Suprapubic skin (tissue), 4 donors: ENCODE measurements at regions not wholly inside any gene's neighbourhood (a gene's known extent, or its start where the extent isn't known, plus 50 kb on each side); places are given as distances from the start of the nearest gene placed in this dataset.

ENCODE experiments used
- DNase-seq, 2 donors: peaks; one replicate each; pipeline ENCODE4 v3.0.0-alpha.2; 2019; ENCODE audit warnings: low spot score in 2 of 2
- H3K27ac ChIP-seq: fragments of 200-600 bp; sonication (generic); one replicate; pipeline ENCODE4 v1.5.1; 2019
- H3K27me3 ChIP-seq: fragments of 200-600 bp; sonication (generic); one replicate; pipeline ENCODE4 v1.5.1; 2019
- H3K36me3 ChIP-seq: fragments of 200-600 bp; sonication (generic); one replicate; pipeline ENCODE4 v1.5.1; 2019
- H3K4me1 ChIP-seq: fragments of 200-600 bp; sonication (generic); one replicate; pipeline ENCODE4 v1.5.1; 2019
- H3K4me3 ChIP-seq: fragments of 200-600 bp; sonication (generic); one replicate; pipeline ENCODE4 v1.5.1; 2019; ENCODE audit warnings: mild to moderate bottlenecking
- H3K9me3 ChIP-seq: fragments of 200-600 bp; sonication (generic); one replicate; pipeline ENCODE4 v1.5.1; 2019
- CTCF ChIP-seq, 2 donors: fragments of 200-600 bp in 1 of 2; fragments of 450-650 bp in 1 of 2; sonication (generic) in 1 of 2; IDR thresholded peaks; one replicate each; pipeline ENCODE4 v1.5.1; 2016 to 2019; ENCODE audit warnings: antibody characterized with exemption in 2 of 2, mild to moderate bottlenecking in 1 of 2, moderate library complexity in 1 of 2
- EP300 ChIP-seq: sonication (generic); formaldehyde crosslinking; IDR thresholded peaks from one replicate; pipeline ENCODE4 v1.6.1; 2017; ENCODE audit warnings: antibody characterized with exemption
- POLR2A ChIP-seq, 2 donors: fragments of 450-650 bp; IDR thresholded peaks; one replicate each; pipeline ENCODE4 v1.6.1; 2017; ENCODE audit warnings: antibody characterized with exemption in 2 of 2, mild to moderate bottlenecking in 2 of 2, moderate library complexity in 2 of 2
- POLR2AphosphoS5 ChIP-seq, 3 donors: sonication (generic); formaldehyde crosslinking; IDR thresholded peaks; one replicate each; pipeline ENCODE4 v1.6.1; 2017; ENCODE audit warnings: antibody characterized with exemption in 3 of 3
- WGBS: methylation state at CpG from one replicate; pipeline ENCODE4 v1.1.5; 2018; 5-methylcytosine and 5-hydroxymethylcytosine counted together

GRCh38 chr14:41355866-41356265 lies 250.8 kb upstream of the LRFN5 start:
- Histone ChIP-seq H3K9me3 (no peaks in the 10 kb centered on the region), H3K36me3 (no peaks in the 10 kb centered on the region), H3K27ac (no peak overlapping the region), H3K4me3 (no peak overlapping the region), H3K27me3 (no peaks in the 10 kb centered on the region), H3K4me1 (no peaks in the 10 kb centered on the region)
- no peak for DNase-seq
- 70% methylated on average over 3 of the region's 3 CpGs for WGBS
- TF ChIP-seq POLR2A (IDR thresholded peaks at IDR 0.05), result no peak
- TF ChIP-seq CTCF (IDR thresholded peaks at IDR 0.05), result no peak
- no peak for TF ChIP-seq POLR2AphosphoS5 (IDR thresholded peaks at IDR 0.05)
- no peak for TF ChIP-seq EP300

GRCh38 chr14:41350476-41350875 lies 256.2 kb upstream of the LRFN5 start:
- DNase-seq, result no peak
- WGBS, result 93% methylated on average over 3 of the region's 7 CpGs
- no peak overlapping the region for H3K27ac ChIP-seq
- H3K9me3 ChIP-seq, result no peaks in the 10 kb centered on the region
- H3K4me1 ChIP-seq, result no peaks in the 10 kb centered on the region
- H3K27me3 ChIP-seq, result no peaks in the 10 kb centered on the region
- TF ChIP-seq CTCF (IDR thresholded peaks at IDR 0.05) (no peak), EP300 (no peak), POLR2AphosphoS5 (IDR thresholded peaks at IDR 0.05) (no peak), POLR2A (IDR thresholded peaks at IDR 0.05) (no peak)
- H3K4me3 ChIP-seq, result no peak overlapping the region
- H3K36me3 ChIP-seq, result no peaks in the 10 kb centered on the region

GRCh38 chr14:41349289-41349910 lies 257.3 kb upstream of the LRFN5 start:
- no peaks in the 10 kb centered on the region for H3K27me3 ChIP-seq
- WGBS, result 90% methylated on average over 4 of the region's 8 CpGs
- no peak overlapping the region for H3K4me3 ChIP-seq
- H3K9me3 ChIP-seq, result no peaks in the 10 kb centered on the region
- no peak for DNase-seq
- no peaks in the 10 kb centered on the region for H3K36me3 ChIP-seq
- TF ChIP-seq EP300 (no peak), POLR2A (IDR thresholded peaks at IDR 0.05) (no peak), CTCF (IDR thresholded peaks at IDR 0.05) (no peak), POLR2AphosphoS5 (IDR thresholded peaks at IDR 0.05) (no peak)
- H3K4me1 ChIP-seq, result no peaks in the 10 kb centered on the region
- H3K27ac ChIP-seq, result no peak overlapping the region

GRCh38 chr14:41343857-41344256 lies 262.8 kb upstream of the LRFN5 start:
- H3K9me3 ChIP-seq, result no peaks in the 10 kb centered on the region
- H3K27me3 ChIP-seq, result no peaks in the 10 kb centered on the region
- no peaks in the 10 kb centered on the region for H3K4me1 ChIP-seq
- H3K36me3 ChIP-seq, result no peaks in the 10 kb centered on the region
- no peak for DNase-seq
- no peak overlapping the region for H3K4me3 ChIP-seq
- 73% methylated on average over 4 of the region's 4 CpGs for WGBS
- TF ChIP-seq EP300, result no peak
- no peak for TF ChIP-seq POLR2A (IDR thresholded peaks at IDR 0.05)
- no peak for TF ChIP-seq CTCF (IDR thresholded peaks at IDR 0.05)
- no peak for TF ChIP-seq POLR2AphosphoS5 (IDR thresholded peaks at IDR 0.05)
- H3K27ac ChIP-seq, result no peak overlapping the region

GRCh38 chr14:41313196-41313595 lies 293.5 kb upstream of the LRFN5 start:
- Histone ChIP-seq H3K4me1 (no peaks in the 10 kb centered on the region), H3K36me3 (no peaks in the 10 kb centered on the region), H3K27me3 (no peaks in the 10 kb centered on the region), H3K27ac (no peak overlapping the region), H3K4me3 (no peak overlapping the region), H3K9me3 (peaks cover 3% of the 10 kb centered on the region)
- no peak for DNase-seq
- WGBS, result 32% methylated on average over 1 of the region's 1 CpG
- no peak for TF ChIP-seq POLR2AphosphoS5 (IDR thresholded peaks at IDR 0.05)
- TF ChIP-seq CTCF (IDR thresholded peaks at IDR 0.05), result no peak
- no peak for TF ChIP-seq EP300
- no peak for TF ChIP-seq POLR2A (IDR thresholded peaks at IDR 0.05)
